ENCODE measurements at regions not wholly inside any gene's neighbourhood (a gene's known extent, or its start where the extent isn't known, plus 50 kb on each side); places are given as distances from the start of the nearest gene placed in this dataset.
"Not testable (repeated sequence)": the region's sequence is repeated elsewhere in the genome, so short reads cannot be mapped to it uniquely, and the experiment has no call there.

- no peak for DNase-seq
- no peak for ATAC-seq
Observed at GRCh38 chr4:81314897-81315470, 100.0 kb upstream of the PRKG2 start.

- no peak for DNase-seq
Observed at GRCh38 chr4:81314196-81314896, 99.3 kb upstream of the PRKG2 start.

GRCh38 chr4:81307991-81308390 is 93.0 kb upstream of the PRKG2 start:
- ATAC-seq (no peak), DNase-seq (no peak)

More at GRCh38 chr4:81314196-81314896, 99.3 kb upstream of the PRKG2 start:
- ATAC-seq: no peak

- ATAC-seq (no peak), DNase-seq (no peak)
Observed at GRCh38 chr4:81304871-81305270, 89.8 kb upstream of the PRKG2 start.

GRCh38 chr4:81300352-81300751 is 85.3 kb upstream of the PRKG2 start:
- not testable (repeated sequence) for ATAC-seq, DNase-seq

- no peak for DNase-seq
- ATAC-seq: no peak
Observed at GRCh38 chr4:81290813-81291212, 75.8 kb upstream of the PRKG2 start.

- ATAC-seq: no peak
- DNase-seq: no peak
Observed at GRCh38 chr4:81287101-81287500, 72.1 kb upstream of the PRKG2 start.

GRCh38 chr4:81282131-81282530 is 67.1 kb upstream of the PRKG2 start:
- no peak for ATAC-seq

GRCh38 chr4:81274460-81274859 is 59.4 kb upstream of the PRKG2 start:
- DNase-seq (no peak), ATAC-seq (no peak)

More at GRCh38 chr4:81282131-81282530, 67.1 kb upstream of the PRKG2 start:
- no peak for DNase-seq

GRCh38 chr4:81272671-81273070 is 57.6 kb upstream of the PRKG2 start:
- DNase-seq: no peak

More at GRCh38 chr4:81272671-81273070, 57.6 kb upstream of the PRKG2 start:
- ATAC-seq: no peak

All from stimulated activated naive CD8-positive, alpha-beta T cell treated with anti-CD3 and anti-CD28 coated beads, Interleukin-15, Interleukin-2, amounts not matched to agents 100 U/mL and 50 U/mL, for 24 hours (primary cell).